Stomach (tissue), 8 donors: ENCODE measurements at regions not wholly inside any gene's neighbourhood (a gene's known extent, or its start where the extent isn't known, plus 50 kb on each side); places are given as distances from the start of the nearest gene placed in this dataset.

ENCODE experiments used
- DNase-seq, 2 donors: peaks; one replicate each; pipeline versions ENCODE4 v3.0.0 to v3.0.0-alpha.2; 2013 to 2019
- H3K27ac ChIP-seq, 5 donors: fragments of 200-600 bp in 4 of 5; sonication (generic) in 4 of 5; one replicate each; pipeline ENCODE4 v1.5.1; 2013 to 2019; ENCODE audit warnings: mild to moderate bottlenecking in 1 of 5, moderate library complexity in 1 of 5
- H3K27me3 ChIP-seq, 3 donors: fragments of 200-600 bp; sonication (generic); one replicate each; pipeline ENCODE4 v1.5.1; 2017 to 2019; ENCODE audit warnings: mixed run types in 1 of 3
- H3K36me3 ChIP-seq, 4 donors: fragments of 200-600 bp; sonication (generic); 1 replicate in 3 of 4; 2 replicates in 1 of 4; pipeline ENCODE4 v1.5.1; 2016 to 2019
- H3K4me1 ChIP-seq, 4 donors: fragments of 200-600 bp; sonication (generic); one replicate each; pipeline ENCODE4 v1.5.1; 2016 to 2019
- H3K4me3 ChIP-seq, 4 donors: fragments of 200-600 bp; sonication (generic) in 3 of 4; one replicate each; pipeline ENCODE4 v1.5.1; 2016 to 2019; ENCODE audit warnings: mild to moderate bottlenecking in 1 of 4
- H3K9me3 ChIP-seq, 4 donors: fragments of 200-600 bp; sonication (generic); one replicate each; pipeline ENCODE4 v1.5.1; 2016 to 2019
- CTCF ChIP-seq, 7 experiments: fragments of 450-650 bp in 4 of 7; fragments of 200-600 bp in 3 of 7; sonication (generic) in 3 of 7; IDR thresholded peaks; one replicate each; pipeline ENCODE4 v1.5.1; 2016 to 2019; ENCODE audit warnings: antibody characterized with exemption in 7 of 7, control low read depth in 2 of 7, mild to moderate bottlenecking in 1 of 7
- EP300 ChIP-seq: sonication (generic); formaldehyde crosslinking; IDR thresholded peaks from one replicate; pipeline ENCODE4 v1.6.1; 2017; ENCODE audit warnings: antibody characterized with exemption
- POLR2A ChIP-seq, 4 donors: fragments of 450-650 bp; IDR thresholded peaks; one replicate each; pipeline ENCODE4 v1.6.1; 2016; ENCODE audit warnings: antibody characterized with exemption in 4 of 4, control low read depth in 2 of 4, mild to moderate bottlenecking in 1 of 4, moderate library complexity in 1 of 4
- POLR2AphosphoS5 ChIP-seq, 3 donors: sonication (generic); formaldehyde crosslinking; IDR thresholded peaks; one replicate each; pipeline ENCODE4 v1.6.1; 2016; ENCODE audit warnings: antibody characterized with exemption in 3 of 3
- WGBS, 5 donors: extraction: QIAGEN DNeasy Blood & Tissue Kit in 3 of 5; methylation state at CpG; one replicate each; pipeline versions ENCODE4 v1.1.5 to v1.1.7; 2013 to 2018; 5-methylcytosine and 5-hydroxymethylcytosine counted together
- intact Hi-C: fragments of 100-400 bp; cut with DNase I; formaldehyde crosslinking; loops from one replicate; pipeline ENCODE4 v1.15.1; 2023; ENCODE audit warnings: low total_unique reads
- donor health status: healthy with polysubstance abuse.
- donor health status: Bipolar disorder and iron deficiency.
- donor health status: healthy.

GRCh38 chr5:77867914-77868313 is 91.8 kb upstream of the TBCA start:
- Histone ChIP-seq H3K4me3 (no peak overlapping the region), H3K27ac (no peak overlapping the region), H3K27me3 (peaks cover 0 to 11% (median 0%) of the 10 kb centered on the region in 3 donors), H3K4me1 (no peaks in the 10 kb centered on the region), H3K36me3 (no peaks in the 10 kb centered on the region), H3K9me3 (no peaks in the 10 kb centered on the region)
- intact Hi-C loops: no loop called here
- TF ChIP-seq EP300 (no peak), CTCF (IDR thresholded peaks at IDR 0.05) (no peak), POLR2A (IDR thresholded peaks at IDR 0.05) (no peak), POLR2AphosphoS5 (IDR thresholded peaks at IDR 0.05) (no peak)
- WGBS, 5 donors: 39 to 85% (median 79%) methylated on average over 3 to 4 of the region's 4 CpGs
- DNase-seq: no peak

- Histone ChIP-seq H3K4me3 (no peak overlapping the region), H3K9me3 (no peaks in the 10 kb centered on the region), H3K36me3 (no peaks in the 10 kb centered on the region), H3K27ac (no peak overlapping the region), H3K4me1 (no peaks in the 10 kb centered on the region), H3K27me3 (peaks cover 0 to 11% (median 0%) of the 10 kb centered on the region in 3 donors)
- DNase-seq: no peak
- WGBS, 5 donors: 18 to 47% (median 32%) methylated on average over 2 of the region's 2 CpGs
- TF ChIP-seq POLR2A (IDR thresholded peaks at IDR 0.05) (no peak), CTCF (IDR thresholded peaks at IDR 0.05) (peak in 1 of 7 experiments; percentile 23)
- intact Hi-C loops: no loop called here
Observed at GRCh38 chr5:77867194-77867691, 91.1 kb upstream of the TBCA start.

- no peak for TF ChIP-seq POLR2AphosphoS5 (IDR thresholded peaks at IDR 0.05)
- no peak for TF ChIP-seq POLR2A (IDR thresholded peaks at IDR 0.05)
- no peak for TF ChIP-seq EP300
- TF ChIP-seq CTCF (IDR thresholded peaks at IDR 0.05): no peak
- 80 to 93% (median 85%) methylated on average over 7 of the region's 7 CpGs for WGBS, 5 donors
- no peaks in the 10 kb centered on the region for H3K4me1 ChIP-seq
- intact Hi-C loops: no loop called here
- no peak overlapping the region for H3K4me3 ChIP-seq
- H3K27me3 ChIP-seq: peaks cover 0 to 11% (median 0%) of the 10 kb centered on the region in 3 donors
- DNase-seq: no peak
- H3K9me3 ChIP-seq: no peaks in the 10 kb centered on the region
- no peak overlapping the region for H3K27ac ChIP-seq
- H3K36me3 ChIP-seq: no peaks in the 10 kb centered on the region
Observed at GRCh38 chr5:77866198-77866597, 90.1 kb upstream of the TBCA start.

- peaks cover 0 to 11% (median 0%) of the 10 kb centered on the region in 3 donors for H3K27me3 ChIP-seq
- 45 to 63% (median 62%) methylated on average over 6 to 8 of the region's 8 CpGs for WGBS, 5 donors
- intact Hi-C loops: no loop called here
- no peak overlapping the region for H3K4me3 ChIP-seq
- H3K4me1 ChIP-seq: no peaks in the 10 kb centered on the region
- no peak for DNase-seq
- H3K36me3 ChIP-seq: no peaks in the 10 kb centered on the region
- no peaks in the 10 kb centered on the region for H3K9me3 ChIP-seq
- no peak for TF ChIP-seq EP300
- TF ChIP-seq POLR2A (IDR thresholded peaks at IDR 0.05): no peak
- no peak for TF ChIP-seq POLR2AphosphoS5 (IDR thresholded peaks at IDR 0.05)
- TF ChIP-seq CTCF (IDR thresholded peaks at IDR 0.05): no peak
- H3K27ac ChIP-seq: no peak overlapping the region
Observed at GRCh38 chr5:77864997-77865396, 88.9 kb upstream of the TBCA start.
